ENCODE measurements at regions not wholly inside any gene's neighbourhood (a gene's known extent, or its start where the extent isn't known, plus 50 kb on each side); places are given as distances from the start of the nearest gene placed in this dataset.
"Not testable (repeated sequence)": the region's sequence is repeated elsewhere in the genome, so short reads cannot be mapped to it uniquely, and the experiment has no call there.

DNA sequence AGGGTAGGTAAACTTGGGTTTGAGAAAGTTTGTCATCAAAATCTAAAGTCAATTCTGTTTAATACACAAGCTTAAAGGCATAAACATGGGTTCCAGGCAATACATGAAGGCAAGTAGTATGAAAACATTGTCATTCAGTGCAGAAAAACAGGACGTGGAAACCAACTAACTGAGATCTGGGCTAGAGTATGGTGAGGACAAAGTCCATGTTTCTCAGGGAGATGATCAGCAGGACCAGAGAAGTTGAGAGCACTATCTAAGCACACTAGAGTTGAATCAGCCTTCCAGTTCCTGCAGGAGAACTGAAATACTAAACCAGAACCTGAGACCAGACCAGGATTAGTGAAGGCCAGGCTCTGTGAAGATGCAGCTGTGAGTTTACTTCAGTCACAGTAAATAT lies 302.8 kb upstream of the CRIM1 start:
- no peak for DNase-seq (ENCODE audit: low spot score)

DNA sequence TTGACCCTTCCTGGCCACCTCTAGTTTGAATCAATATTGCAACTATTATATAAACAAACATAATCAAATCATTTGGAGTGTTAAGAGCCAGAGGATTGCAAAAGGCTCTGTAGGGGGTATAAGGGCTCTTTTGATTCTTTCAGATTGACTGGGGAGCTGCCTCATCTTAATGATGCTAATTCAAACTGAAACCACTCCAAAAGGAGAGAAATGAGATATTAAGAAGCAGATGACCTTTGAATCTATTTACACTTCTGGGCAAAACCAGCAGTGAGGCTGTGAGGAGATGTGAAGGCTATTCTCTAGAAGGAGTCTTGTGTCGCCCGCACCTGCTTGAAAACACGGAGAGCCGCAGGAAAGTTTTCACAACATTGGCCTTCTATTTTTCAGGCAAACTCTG lies 311.2 kb upstream of the CRIM1 start:
- DNase-seq (ENCODE audit: low spot score), result no peak

DNA sequence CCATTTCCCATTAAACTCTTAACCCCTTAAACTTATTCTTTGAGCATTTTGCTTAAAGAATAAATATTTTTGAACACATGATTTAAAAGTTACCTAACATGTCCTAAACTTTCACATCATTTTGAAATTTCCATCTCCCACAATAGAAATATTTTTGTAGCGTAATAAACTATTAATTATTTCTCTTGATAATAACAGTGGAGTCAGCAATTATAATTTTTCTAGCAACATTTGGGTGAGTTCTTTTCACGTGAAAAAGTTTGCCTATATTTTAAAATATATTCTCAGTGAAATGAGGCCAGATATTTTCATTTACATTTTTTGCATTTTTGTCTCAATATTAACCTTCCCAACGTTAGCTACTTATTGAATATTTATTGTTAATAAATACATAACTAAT lies 320.4 kb upstream of the CRIM1 start:
- DNase-seq (ENCODE audit: low spot score), result no peak

DNA sequence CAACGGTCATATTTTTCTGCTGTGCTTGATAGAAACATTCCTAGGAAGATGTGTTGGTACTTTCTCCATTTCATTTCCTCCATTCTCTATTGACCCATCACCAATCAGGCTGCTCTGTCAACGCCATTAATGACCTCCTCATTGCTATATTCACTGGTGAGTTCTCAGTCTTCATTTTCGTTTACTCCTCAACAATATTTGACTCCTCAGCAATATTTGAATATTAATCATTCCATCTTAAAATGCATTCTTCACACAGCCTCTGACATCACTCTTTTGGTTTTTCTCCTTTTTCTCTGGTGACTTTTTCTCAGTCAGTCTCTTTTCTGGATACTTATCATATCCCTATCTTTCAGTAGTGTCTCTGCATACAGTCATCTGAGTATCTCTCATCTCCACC lies 323.5 kb upstream of the CRIM1 start:
- no peak for DNase-seq (ENCODE audit: low spot score)

DNA sequence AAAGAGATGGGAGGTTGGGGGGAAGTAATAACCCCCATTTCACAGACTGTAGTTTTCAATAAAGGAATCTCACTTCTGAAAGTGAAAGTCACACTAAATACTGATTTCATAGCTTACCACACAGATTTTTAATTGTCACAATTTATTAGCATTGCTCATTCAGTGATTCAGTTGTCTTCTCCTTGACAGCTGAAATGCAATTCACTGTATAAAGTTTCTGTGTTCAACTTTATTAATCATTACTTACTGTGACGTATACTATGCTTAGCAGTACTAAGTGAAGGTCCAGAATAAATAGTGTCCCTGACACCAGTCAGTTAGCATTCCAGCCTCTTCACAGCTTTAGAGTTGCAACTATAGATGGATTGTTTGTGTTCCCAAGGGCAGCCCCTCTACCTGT lies 324.1 kb upstream of the CRIM1 start:
- DNase-seq (ENCODE audit: low spot score), result no peak

DNA sequence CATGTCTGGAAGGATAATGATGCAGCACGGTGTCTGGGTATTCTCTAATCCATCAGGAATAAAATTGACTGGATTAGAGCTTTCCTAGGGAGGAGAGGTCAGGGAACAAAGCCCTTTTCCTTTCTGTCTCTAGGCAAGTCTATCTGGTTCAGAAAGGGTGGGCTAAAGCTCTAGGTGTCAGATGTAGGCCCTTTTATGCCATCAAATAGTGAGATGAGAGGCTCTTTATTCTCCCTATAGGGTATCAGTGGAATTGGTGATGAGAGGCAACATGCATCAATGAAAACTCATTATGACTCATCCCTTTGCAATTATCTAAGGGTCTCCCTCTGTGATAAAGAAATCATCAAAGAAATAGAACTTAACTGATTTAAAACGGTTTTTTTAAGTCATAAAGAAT lies 328.0 kb upstream of the CRIM1 start:
- DNase-seq (ENCODE audit: low spot score), result no peak

DNA sequence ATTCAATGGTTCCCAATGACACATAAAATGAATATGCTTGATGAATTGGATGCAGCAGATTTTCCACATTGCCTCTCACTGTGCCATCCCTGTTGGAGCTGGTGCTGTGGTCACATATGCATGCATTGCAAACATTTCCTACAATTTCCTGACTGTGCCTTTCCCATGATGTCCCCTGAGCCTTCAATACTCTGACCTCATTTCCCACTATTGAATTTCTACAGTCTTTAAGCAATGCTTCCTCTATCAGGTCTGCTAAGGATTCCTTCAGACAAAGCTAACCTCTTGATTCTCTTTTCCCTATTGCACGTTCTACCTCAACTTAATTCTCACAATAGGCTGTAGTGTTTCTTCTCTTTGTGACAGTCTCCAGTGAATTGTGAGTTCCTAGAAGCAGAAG lies 342.5 kb upstream of the CRIM1 start:
- DNase-seq (ENCODE audit: low spot score), result no peak

DNA sequence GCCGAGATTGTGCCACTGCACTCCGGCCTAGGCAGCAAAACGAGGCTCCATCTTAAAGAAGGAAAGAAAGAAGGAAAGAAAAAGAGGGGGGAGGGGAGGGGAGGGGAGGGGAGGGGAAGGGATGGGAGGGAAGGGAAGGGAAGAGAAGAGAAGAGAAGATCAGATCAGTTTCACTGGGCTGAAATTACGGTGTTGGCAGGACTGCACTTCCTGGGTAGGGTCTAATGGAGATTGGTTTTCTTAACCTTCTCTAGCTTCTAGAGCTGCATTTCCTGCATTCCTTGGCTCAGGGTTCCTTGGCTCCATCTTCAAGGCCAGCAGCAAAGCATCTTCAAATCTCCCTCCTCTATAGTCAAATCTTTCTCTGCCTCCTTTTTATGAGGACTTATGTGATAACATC lies 349.1 kb upstream of the CRIM1 start:
- no peak for DNase-seq (ENCODE audit: low spot score)

DNA sequence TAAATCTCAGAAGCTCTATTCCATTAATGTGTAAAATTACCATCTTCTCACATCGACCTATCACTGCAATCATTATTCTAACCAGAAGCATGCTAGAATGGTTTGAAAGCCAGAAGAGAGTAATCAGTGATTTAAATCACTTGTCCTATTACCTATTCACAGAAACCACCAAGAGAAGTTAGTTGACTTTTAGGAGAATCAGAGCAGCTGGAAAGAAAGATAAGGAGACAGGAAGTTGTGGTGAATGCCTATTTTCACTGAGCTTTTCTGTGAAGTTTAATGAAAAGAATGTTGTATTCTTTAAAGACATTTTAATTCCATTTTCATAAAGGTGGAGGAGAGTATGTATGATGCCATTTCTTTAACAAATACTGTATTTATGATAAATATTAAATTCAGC lies 352.6 kb upstream of the CRIM1 start:
- DNase-seq (ENCODE audit: low spot score), result no peak

DNA sequence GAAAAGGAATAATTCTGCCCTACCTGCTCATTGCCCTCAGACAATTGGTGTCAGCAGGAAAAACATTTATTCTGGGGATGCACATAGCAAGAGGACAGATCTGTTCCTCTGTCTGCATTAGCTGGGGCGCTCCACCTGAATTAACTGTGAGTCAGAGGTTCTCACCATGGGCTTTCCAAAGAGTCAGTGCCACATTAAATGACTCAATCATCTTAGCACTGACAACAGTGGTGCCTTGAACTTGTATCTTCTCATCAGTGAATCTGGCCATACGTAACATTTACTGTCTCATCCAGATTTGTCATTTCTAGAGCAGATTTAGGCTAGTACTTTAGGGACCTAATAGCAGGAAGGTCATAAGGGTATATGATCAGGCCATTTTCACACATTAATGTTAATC lies 358.1 kb upstream of the CRIM1 start:
- no peak for DNase-seq (ENCODE audit: low spot score)

DNA sequence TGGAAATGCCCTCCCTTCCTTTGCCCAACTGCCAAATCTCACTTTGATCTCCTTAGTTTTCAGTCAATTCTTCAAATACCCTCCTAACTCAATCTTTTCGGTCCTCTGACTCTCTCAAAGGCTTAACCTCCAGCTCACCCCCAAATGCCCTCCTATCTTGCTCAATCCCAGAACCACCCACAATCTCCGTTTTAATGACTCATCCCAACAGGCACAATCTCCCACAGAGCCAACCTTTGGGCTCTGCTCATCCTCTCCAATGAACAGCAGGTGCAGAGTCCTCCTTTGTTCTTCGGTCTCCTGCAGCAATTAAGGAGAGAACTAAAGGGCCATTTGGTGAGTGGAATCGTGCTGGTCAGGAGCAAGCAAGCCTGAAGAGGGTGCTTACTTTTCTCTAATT lies 366.1 kb upstream of the CRIM1 start:
- no peak for DNase-seq (ENCODE audit: low spot score)

DNA sequence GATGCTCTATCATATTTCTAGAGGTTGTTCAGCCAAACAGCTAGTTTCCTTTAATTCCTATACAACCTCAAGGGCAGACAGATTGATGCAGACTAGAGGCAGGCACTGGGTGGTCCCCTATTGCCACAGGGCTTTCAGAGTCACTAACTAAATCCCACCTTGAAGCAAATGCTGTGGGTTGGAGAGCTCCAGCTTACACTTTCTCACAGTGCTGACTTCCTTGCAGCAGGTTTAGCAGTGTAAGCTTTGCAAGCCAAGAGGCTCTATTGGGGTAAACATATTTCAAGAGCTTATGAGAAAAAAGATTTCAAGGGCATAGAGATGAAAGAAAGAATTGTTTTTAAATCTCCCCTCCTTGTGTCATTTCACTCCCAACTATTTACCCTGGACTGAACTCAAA lies 366.5 kb upstream of the CRIM1 start:
- no peak for DNase-seq (ENCODE audit: low spot score)

DNA sequence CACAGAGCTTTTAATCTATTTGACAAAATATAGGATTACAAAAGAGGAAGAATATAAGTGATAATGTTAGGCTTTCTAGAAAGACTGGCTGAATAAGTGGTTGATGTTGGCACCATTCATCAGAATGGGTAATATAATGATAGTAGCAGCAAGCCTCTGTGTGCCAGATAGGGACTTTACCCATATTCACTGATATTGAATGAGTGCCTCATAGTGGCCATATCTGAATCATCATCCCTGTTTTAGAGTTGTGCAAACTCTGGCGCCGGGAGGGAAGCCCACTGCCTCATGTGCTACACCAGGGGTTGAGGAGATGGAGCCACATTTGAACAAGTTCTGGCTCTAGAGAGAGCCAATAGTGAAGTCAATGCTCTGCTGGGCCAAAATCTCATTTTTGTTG lies 368.7 kb upstream of the CRIM1 start:
- DNase-seq (ENCODE audit: low spot score), result no peak

DNA sequence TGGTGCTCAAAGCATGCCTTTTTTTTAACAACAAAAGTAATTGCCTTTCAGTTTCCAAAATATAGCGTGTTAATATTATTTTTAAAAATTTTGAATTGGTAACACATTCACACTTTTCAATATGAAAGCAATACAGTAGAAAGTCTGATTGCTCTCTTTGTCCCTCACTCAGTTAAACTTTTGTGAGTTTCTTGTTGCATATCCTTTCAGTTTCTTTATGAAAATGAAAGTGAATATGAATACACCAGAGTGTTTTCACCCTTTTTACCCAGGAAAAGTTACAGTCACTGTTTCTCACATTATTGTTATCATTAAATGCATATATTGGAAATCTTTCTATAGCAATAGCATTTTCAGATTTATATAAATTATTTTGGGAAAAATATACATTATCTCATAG lies 377.4 kb upstream of the CRIM1 start:
- no peak for DNase-seq (ENCODE audit: low spot score)

DNA sequence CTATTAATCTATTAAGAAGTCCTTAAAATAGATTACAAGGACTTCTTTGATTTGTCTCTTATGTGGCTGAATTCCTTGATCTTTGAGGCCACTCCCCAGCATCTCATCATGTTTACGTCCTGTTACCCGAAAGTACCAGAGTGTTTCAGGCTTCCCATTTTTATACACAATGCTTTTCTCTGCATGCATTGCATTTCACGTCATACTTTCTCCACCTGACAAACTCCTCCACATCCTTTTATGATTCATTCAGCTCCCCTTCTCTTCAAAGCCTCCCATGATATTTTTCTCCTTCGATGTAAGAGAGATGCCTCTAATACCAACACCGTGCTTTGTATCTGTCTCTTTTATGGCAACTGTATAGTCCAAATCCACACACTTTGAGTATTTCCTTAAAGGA lies 379.0 kb upstream of the CRIM1 start:
- DNase-seq (ENCODE audit: low spot score), result no peak

DNA sequence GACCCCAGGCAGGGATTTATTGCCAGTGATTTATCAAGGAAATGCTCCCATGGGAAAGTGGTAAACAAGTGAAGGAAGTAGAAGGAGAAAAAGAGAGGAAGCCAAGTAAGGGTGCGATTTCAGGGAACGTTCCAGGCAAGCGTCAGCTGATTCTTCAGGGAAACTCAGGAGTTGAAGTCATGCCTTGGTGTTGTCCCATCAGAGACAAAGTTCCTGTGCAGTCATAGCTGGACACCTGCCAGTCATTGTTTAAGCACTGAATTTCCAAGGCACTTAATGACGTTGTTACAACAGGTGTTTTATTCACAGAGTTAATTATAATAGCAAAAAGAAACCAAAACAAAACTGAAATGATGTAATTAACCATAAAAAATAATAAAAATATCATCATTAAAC lies 381.8 kb upstream of the CRIM1 start:
- no peak for DNase-seq (ENCODE audit: low spot score)

DNA sequence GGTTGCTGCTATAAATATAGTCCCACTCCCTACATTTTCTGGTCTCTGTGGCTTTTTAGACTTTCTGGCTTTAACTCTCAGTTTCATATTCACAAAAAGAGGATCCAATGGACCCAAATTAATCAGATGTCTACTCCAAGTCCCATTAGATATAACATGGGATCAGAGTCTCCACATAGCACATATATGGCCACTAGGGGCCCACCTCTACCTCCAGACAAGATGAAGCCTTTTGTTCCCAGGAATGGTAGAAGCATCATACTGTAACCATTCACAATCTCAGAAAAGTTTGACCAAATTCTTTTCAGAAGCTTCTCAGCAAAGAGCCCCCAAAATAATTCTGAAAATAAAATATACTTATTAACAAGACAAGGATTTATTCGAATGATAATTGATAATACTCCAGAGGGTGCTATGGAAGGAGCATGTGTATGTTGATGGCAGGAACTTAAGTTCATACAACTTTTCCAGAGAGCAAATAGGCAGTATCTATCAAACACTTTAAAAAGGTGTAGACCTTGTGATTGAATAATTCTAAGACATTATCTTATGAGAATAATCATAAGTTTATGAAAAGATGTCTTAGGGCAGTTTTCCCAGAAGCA lies 382.3 kb upstream of the CRIM1 start:
- peak; percentile 39 for DNase-seq (ENCODE audit: low spot score)

DNA sequence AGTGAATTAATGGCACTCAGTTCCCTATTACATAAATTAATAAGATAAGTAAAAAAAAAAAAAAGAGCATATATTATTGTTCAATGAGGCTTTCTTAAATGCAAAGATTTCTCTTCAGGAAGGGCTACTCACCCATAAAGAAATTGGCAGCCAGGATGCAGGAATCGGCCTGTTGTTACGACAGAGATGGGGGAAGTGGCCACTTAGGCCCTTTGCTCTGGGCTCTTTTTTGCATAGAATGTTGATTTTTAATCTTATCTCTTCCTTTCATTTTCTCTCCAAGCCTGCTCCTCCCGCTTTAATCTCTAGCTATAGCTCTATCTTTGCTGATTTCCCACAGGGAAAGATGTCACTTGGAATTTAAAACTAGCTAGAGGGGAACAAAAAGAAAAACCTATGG lies 391.8 kb upstream of the CRIM1 start:
- DNase-seq (ENCODE audit: low spot score), result no peak

DNA sequence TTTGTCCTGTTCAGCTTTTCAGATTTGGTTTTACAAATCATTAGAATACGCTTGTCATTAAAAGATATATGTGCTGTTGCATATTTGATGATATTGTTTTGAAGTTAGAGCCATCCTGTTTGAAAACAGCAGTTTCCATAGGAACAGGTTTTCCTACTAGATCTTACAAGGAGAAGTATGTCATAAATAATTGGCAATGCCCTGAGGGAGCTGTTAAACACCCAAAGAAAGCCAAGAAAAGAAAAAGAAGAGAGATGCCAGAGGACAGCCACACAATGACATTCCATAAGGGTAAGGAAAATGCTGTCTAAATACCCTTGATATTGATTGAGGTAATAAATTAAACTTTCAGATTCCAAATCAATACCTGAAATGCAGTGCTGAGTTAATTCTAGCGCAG lies 392.2 kb upstream of the CRIM1 start:
- no peak for DNase-seq (ENCODE audit: low spot score)

DNA sequence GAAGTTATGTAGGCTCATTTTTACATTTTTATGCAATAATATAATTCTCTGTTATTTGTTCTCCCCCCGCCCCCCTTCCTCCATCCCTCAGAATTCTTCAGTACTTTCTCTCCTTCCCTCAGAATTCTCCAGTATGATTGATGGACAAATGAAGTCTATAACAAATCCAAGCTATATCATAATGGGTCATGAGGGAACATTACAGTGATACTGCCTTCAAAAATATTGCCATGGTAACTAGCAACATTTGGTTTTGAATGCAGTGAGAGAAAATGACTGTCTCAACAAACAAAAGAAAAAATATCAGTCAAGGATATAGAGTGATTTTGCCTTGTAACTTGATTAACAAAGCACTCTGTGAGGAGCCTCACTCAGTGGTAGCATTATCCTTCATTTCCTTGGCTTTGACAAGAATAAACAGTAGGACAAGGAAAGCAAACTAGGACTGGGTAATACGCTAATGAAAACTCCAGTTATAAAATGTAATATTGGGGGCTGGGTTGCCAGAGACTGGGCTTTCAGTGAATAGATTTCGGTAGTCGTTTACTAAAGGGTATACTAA lies 392.9 kb upstream of the CRIM1 start:
- no peak for DNase-seq (ENCODE audit: low spot score)

DNA sequence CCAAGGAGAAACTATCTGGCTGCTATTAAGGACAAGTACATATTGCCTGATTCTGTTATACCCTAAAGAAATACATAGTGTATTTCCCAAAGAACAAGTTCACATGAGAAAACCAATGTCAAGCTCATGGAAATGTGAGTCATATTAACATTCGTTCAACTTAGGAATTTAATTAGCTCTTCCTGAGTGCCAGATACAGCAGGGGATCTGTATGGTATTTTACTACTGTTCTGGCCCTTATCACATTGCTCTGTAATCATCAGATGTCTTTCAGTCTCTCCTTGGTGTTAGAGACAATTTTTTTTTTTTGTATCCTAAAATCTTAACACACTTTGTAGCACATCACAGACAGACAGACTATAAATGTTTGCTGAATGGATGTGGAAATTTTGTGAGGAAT lies 395.0 kb upstream of the CRIM1 start:
- no peak for DNase-seq (ENCODE audit: low spot score)

DNA sequence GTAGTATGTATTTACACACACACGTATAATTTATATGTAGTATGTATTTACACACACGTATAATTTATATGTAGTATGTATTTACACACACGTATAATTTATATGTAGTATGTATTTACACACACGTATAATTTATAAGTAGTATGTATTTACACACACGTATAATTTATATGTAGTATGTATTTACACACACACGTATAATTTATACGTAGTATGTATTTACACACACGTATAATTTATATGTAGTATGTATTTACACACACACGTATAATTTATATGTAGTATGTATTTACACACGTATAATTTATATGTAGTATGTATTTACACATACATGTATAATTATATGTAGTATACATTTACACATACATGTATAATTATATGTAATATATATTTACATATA lies 398.5 kb upstream of the CRIM1 start:
- DNase-seq (ENCODE audit: low spot score), result not testable (repeated sequence)

DNA sequence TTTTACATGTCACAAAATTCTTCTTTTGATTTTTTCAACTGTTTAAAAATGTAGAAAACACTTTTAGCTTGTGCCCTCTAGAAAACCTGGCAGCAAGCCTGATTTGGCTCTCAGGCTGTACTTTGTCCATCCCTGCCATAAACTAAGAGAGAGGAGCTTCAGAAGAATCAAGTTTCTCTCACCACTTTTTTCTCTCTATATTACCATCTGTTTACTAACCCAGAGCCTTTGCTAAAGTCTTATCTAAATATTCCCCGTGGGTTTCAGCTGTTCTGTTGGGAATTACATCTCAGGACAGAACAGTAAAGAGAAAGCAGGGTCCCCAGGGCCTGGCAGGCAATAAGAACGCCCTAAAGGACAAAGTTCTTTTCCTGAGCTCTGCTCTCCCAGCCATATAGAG lies 409.1 kb upstream of the CRIM1 start:
- no peak for DNase-seq (ENCODE audit: low spot score)

DNA sequence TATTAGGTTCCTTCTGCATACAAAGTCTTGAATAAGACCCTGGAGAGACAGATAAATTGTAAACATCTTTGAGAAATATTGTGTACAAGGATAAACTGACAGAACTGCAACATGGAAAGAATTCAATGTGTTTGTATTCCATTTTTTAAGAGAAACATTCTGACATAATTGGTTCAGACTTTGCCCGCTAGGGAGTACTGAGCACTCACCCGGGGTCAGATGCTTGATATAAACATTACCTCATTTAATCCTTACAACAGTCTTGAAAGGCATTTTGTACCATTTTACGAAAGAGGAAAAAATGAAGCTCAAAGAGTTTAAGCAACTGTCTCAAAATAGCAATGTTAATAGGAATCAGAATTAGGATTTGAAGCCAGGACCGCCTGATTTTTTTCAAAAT lies 416.7 kb upstream of the CRIM1 start:
- no peak for DNase-seq (ENCODE audit: low spot score)

DNA sequence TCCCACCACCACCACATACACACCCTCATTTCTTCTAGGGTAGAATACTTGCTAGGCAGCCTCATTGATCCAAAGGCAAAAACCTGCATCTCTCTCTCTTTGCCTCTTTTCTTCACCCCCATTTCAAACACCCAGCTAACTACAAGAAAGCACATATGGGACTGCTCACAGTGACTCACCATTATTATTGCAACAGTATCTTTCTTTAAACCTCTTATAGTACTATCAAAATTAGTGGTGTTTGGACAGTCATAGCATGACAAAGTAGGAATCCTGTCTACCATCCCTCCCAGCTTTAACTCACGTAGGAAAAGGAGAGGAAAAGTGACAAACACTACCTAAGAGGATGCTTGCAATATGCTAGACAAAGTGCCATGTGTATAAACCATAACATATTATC lies 422.5 kb upstream of the CRIM1 start:
- no peak for DNase-seq (ENCODE audit: low spot score)
